H1 (cell line): ENCODE measurements at regions not wholly inside any gene's neighbourhood (a gene's known extent, or its start where the extent isn't known, plus 50 kb on each side); places are given as distances from the start of the nearest gene placed in this dataset.

Source experiments
- CTCF ChIA-PET: fragments of 300-600 bp; sonication (Branson Sonifier 250); formaldehyde crosslinking; loops from one replicate; lab custom pipeline; 2021; ENCODE audit not compliant: partially characterized antibody; lab: Charles Lee
- POLR2A ChIA-PET: fragments of 300-600 bp; sonication (Branson Sonifier 250); formaldehyde crosslinking; loops from one replicate; lab custom pipeline; 2021; ENCODE audit warnings: inconsistent platforms; ENCODE audit not compliant: partially characterized antibody; lab: Charles Lee
- DNase-seq, 2 experiments: peaks; one replicate each; pipeline versions ENCODE4 v3.0.0 to v3.0.0-alpha.2; 2010 to 2022; ENCODE audit warnings: low spot score in 2 of 2, low read depth in 1 of 2, mixed read lengths in 1 of 2
- FAIRE-seq: peaks from 2 replicates; lab custom pipeline; 2011; peaks lifted over from hg19 to GRCh38; lab: Jason Lieb, UNC
- H2AFZ ChIP-seq: 2 replicates; pipeline ENCODE4 v1.8.1; 2012; ENCODE audit warnings: low read length, inconsistent platforms
- H2AK5ac ChIP-seq: 2 replicates; pipeline ENCODE4 v1.6.1; 2013; ENCODE audit warnings: low read depth, low read length
- H2BK120ac ChIP-seq: replicated peaks from 2 replicates; pipeline ENCODE3; 2013; ENCODE audit warnings: low read depth, low read length, inconsistent platforms
- H2BK12ac ChIP-seq: 2 replicates; pipeline ENCODE4 v1.6.1; 2013; ENCODE audit warnings: low read depth, low read length
- H2BK15ac ChIP-seq: 2 replicates; pipeline ENCODE4 v1.6.1; 2013; ENCODE audit warnings: low read length
- H2BK20ac ChIP-seq: 2 replicates; pipeline ENCODE4 v1.6.1; 2013; ENCODE audit warnings: low read length
- H2BK5ac ChIP-seq: 2 replicates; pipeline ENCODE4 v1.6.1; 2013; ENCODE audit warnings: low read depth, low read length
- H3K14ac ChIP-seq: 2 replicates; pipeline ENCODE4 v1.6.1; 2013; ENCODE audit warnings: inconsistent platforms; ENCODE audit not compliant: insufficient read length
- H3K18ac ChIP-seq: 2 replicates; pipeline ENCODE4 v1.6.1; 2013; ENCODE audit warnings: low read length; ENCODE audit errors: extremely low read depth
- H3K23ac ChIP-seq: 2 replicates; pipeline ENCODE4 v1.6.1; 2013; ENCODE audit warnings: inconsistent platforms; ENCODE audit not compliant: insufficient read length
- H3K23me2 ChIP-seq: 2 replicates; pipeline ENCODE4 v1.6.1; 2013; ENCODE audit warnings: low read depth, low read length
- H3K27ac ChIP-seq: 2 replicates; pipeline ENCODE4 v1.6.1; 2011; ENCODE audit warnings: low read depth, low read length, inconsistent platforms
- H3K27me3 ChIP-seq, 4 experiments: replicated peaks in 1 of 4; 1 replicate in 1 of 4; 2 replicates in 3 of 4; pipeline versions ENCODE4 v1.6.1 to v1.8.1; 2011 to 2013; ENCODE audit warnings: low read length in 3 of 4, mild to moderate bottlenecking in 3 of 4, inconsistent platforms in 2 of 4, mixed read lengths in 2 of 4, moderate library complexity in 1 of 4; ENCODE audit not compliant: control insufficient read depth in 3 of 4, insufficient read depth in 3 of 4; ENCODE audit errors: extremely low read depth in 1 of 4
- H3K36me3 ChIP-seq, 4 experiments: 2 replicates each; pipeline versions ENCODE4 v1.6.1 to v1.8.1; 2011 to 2013; ENCODE audit warnings: mild to moderate bottlenecking in 4 of 4, low read length in 3 of 4, moderate library complexity in 2 of 4, control low read depth in 1 of 4, inconsistent platforms in 1 of 4; ENCODE audit not compliant: insufficient read depth in 4 of 4, control insufficient read depth in 2 of 4
- H3K4ac ChIP-seq: replicated peaks from 2 replicates; pipeline ENCODE3; 2013; ENCODE audit warnings: low read length, low read depth, mixed read lengths, inconsistent platforms; ENCODE audit not compliant: insufficient read length
- H3K4me1 ChIP-seq, 4 experiments: replicated peaks in 1 of 4; 1 replicate in 1 of 4; 2 replicates in 3 of 4; pipeline versions ENCODE4 v1.6.1 to v1.8.1; 2011 to 2013; ENCODE audit warnings: low read length in 3 of 4, inconsistent platforms in 2 of 4, mixed read lengths in 1 of 4; ENCODE audit not compliant: insufficient read depth in 4 of 4, control insufficient read depth in 3 of 4
- H3K4me2 ChIP-seq, 2 experiments: 2 replicates each; pipeline versions ENCODE4 v1.6.1 to v1.8.1; 2011 to 2013; ENCODE audit warnings: low read depth in 2 of 2, low read length in 2 of 2, control low read depth in 1 of 2, inconsistent platforms in 1 of 2, mild to moderate bottlenecking in 1 of 2; ENCODE audit not compliant: insufficient read depth in 1 of 2
- H3K4me3 ChIP-seq, 4 experiments: fragments of 200-600, 300-600 bp in 1 of 4; sonication (generic), shearing (Covaris generic), sonication (Bioruptor Twin) in 1 of 4; 2 replicates each; pipeline versions ENCODE4 v1.5.1 to v1.8.1; 2011 to 2016; ENCODE audit warnings: low read length in 4 of 4, low read depth in 3 of 4, control low read depth in 2 of 4, inconsistent platforms in 2 of 4, mild to moderate bottlenecking in 2 of 4, mixed read lengths in 1 of 4, moderate library complexity in 1 of 4; ENCODE audit not compliant: insufficient read depth in 2 of 4; ENCODE audit errors: extremely low read depth in 1 of 4
- H3K56ac ChIP-seq: replicated peaks from 2 replicates; pipeline ENCODE3; 2013; ENCODE audit warnings: low read depth, mild to moderate bottlenecking, mixed read lengths, low read length, inconsistent platforms; ENCODE audit not compliant: insufficient read length
- H3K79me1 ChIP-seq: 2 replicates; pipeline ENCODE4 v1.6.1; 2013; ENCODE audit warnings: low read depth, low read length, control low read depth
- H3K79me2 ChIP-seq, 2 experiments: 2 replicates each; pipeline versions ENCODE4 v1.6.1 to v1.8.1; 2012 to 2013; ENCODE audit warnings: low read length in 2 of 2, mild to moderate bottlenecking in 2 of 2, inconsistent platforms in 1 of 2; ENCODE audit not compliant: insufficient read depth in 2 of 2, control insufficient read depth in 1 of 2
- H3K9ac ChIP-seq, 4 experiments: replicated peaks in 1 of 4; 1 replicate in 1 of 4; 2 replicates in 3 of 4; pipeline versions ENCODE4 v1.6.1 to v1.8.1; 2011 to 2013; ENCODE audit warnings: low read depth in 3 of 4, low read length in 3 of 4, control low read depth in 2 of 4, mild to moderate bottlenecking in 2 of 4, moderate library complexity in 2 of 4, inconsistent platforms in 1 of 4; ENCODE audit errors: extremely low read depth in 1 of 4
- H3K9me3 ChIP-seq, 2 experiments: 2 replicates each; pipeline versions ENCODE4 v1.6.1 to v1.8.1; 2012 to 2013; ENCODE audit warnings: mild to moderate bottlenecking in 2 of 2, moderate library complexity in 2 of 2, control low read depth in 1 of 2, inconsistent platforms in 1 of 2, low read depth in 1 of 2, low read length in 1 of 2, mixed read lengths in 1 of 2; ENCODE audit not compliant: insufficient read depth in 2 of 2
- H4K20me1 ChIP-seq, 2 experiments: replicated peaks in 1 of 2; 2 replicates each; pipeline versions ENCODE3 to v1.8.1; 2011 to 2013; ENCODE audit warnings: inconsistent platforms in 2 of 2, low read length in 2 of 2, mild to moderate bottlenecking in 1 of 2; ENCODE audit not compliant: insufficient read depth in 2 of 2, control insufficient read depth in 1 of 2
- H4K5ac ChIP-seq: 2 replicates; pipeline ENCODE4 v1.6.1; 2013; ENCODE audit warnings: low read length, low read depth, mixed read lengths, inconsistent platforms; ENCODE audit not compliant: insufficient read length
- H4K8ac ChIP-seq: 2 replicates; pipeline ENCODE4 v1.8.0; 2013; ENCODE audit warnings: mild to moderate bottlenecking, moderate library complexity, low read length, inconsistent platforms; ENCODE audit not compliant: insufficient read depth; ENCODE audit errors: extremely low read depth
- H4K91ac ChIP-seq: replicated peaks from 2 replicates; pipeline ENCODE3; 2013; ENCODE audit warnings: low read length, mixed read lengths, inconsistent platforms; ENCODE audit not compliant: insufficient read length
- BACH1 ChIP-seq: IDR thresholded peaks from 2 replicates; pipeline ENCODE4 v1.6.1; 2012; ENCODE audit warnings: low read length, improper control_type of control experiment
- CEBPB ChIP-seq: IDR thresholded peaks from 2 replicates; pipeline ENCODE4 v1.6.1; 2012; ENCODE audit warnings: low read depth, low read length
- PHF8 ChIP-seq: fragments of 200-600 bp; sonication (generic); conservative IDR thresholded peaks from 2 replicates; pipeline ENCODE4 v1.7.1; 2012; ENCODE audit warnings: low read depth, mild to moderate bottlenecking, inconsistent platforms, low read length, moderate library complexity
- POLR2AphosphoS5 ChIP-seq: IDR thresholded peaks from 2 replicates; pipeline ENCODE4 v1.6.1; 2011; ENCODE audit warnings: low read depth, low read length
- TBP ChIP-seq: IDR thresholded peaks from 2 replicates; pipeline ENCODE4 v1.6.1; 2011; ENCODE audit warnings: low read depth, low read length, improper control_type of control experiment
- WGBS, 2 experiments: shearing (Covaris generic) in 1 of 2; methylation state at CpG; one replicate each; pipeline versions ENCODE4 v1.1.6 to v1.1.7; 2013 to 2015; ENCODE audit warnings: low lambda C conversion rate in 2 of 2, mixed read lengths in 2 of 2, inconsistent platforms in 1 of 2, low coverage in 1 of 2, missing lambda C conversion rate in 1 of 2; ENCODE audit not compliant: insufficient replicate concordance in 2 of 2, insufficient coverage in 1 of 2, insufficient read length in 1 of 2; ENCODE audit errors: extremely low coverage in 1 of 2, missing lambda C conversion rate in 1 of 2; 5-methylcytosine and 5-hydroxymethylcytosine counted together

DNA sequence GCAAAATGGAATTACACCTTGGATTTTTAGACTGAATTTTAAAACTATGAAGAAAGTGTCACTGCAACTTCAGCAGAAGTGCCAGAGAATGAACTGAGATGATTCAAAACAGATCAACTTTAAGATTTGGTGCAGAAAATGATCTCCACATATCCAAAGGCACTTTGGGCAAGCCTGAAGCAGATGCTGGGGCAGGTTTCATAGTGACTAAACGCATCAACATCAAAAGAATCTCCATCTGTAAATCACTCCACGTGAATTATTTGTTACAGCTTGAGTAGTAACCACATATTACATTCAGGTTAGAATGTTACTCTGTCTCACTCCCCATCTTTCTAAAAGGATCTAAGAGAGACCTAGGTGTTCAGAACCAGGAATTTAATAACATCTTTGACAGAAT is 329.0 kb upstream of the ESRRG start:
- H4K8ac ChIP-seq = no peak overlapping the region
- H3K27me3 ChIP-seq = no peaks in the 10 kb centered on the region
- no peaks in the 10 kb centered on the region for H4K20me1 ChIP-seq
- no peak overlapping the region for H2BK5ac ChIP-seq
- no peak overlapping the region for H3K27ac ChIP-seq
- H3K4me2 ChIP-seq = no peak overlapping the region
- no peak overlapping the region for H3K56ac ChIP-seq
- no peaks in the 10 kb centered on the region for H3K36me3 ChIP-seq
- no peak overlapping the region for H2BK120ac ChIP-seq
- no peak overlapping the region for H2AK5ac ChIP-seq
- H3K4me1 ChIP-seq = no peaks in the 10 kb centered on the region
- DNase-seq (no peak), FAIRE-seq (no peak)
- H2BK12ac ChIP-seq = no peak overlapping the region
- no peaks in the 10 kb centered on the region for H3K23me2 ChIP-seq
- 97% methylated on average over 2 of the region's 2 CpGs; no CpG with 5 or more reads in 1 of the 2 experiments for WGBS, 2 experiments
- no peak overlapping the region for H4K91ac ChIP-seq
- ChIA-PET CTCF (interaction anchor here (2.2 kb wide), 1 partner anchor 9 kb away, joined by 8 read pairs; no protein-coding TSS in a partner anchor), POLR2A (no interaction called here)
- H2BK15ac ChIP-seq = no peak overlapping the region
- no peak overlapping the region for H3K23ac ChIP-seq
- no peaks in the 10 kb centered on the region for H3K79me2 ChIP-seq
- no peak overlapping the region for H3K14ac ChIP-seq
- no peak overlapping the region for H3K9ac ChIP-seq
- no peak overlapping the region for H2AFZ ChIP-seq
- H3K9me3 ChIP-seq = no peaks in the 10 kb centered on the region
- H4K5ac ChIP-seq = no peak overlapping the region
- TF ChIP-seq POLR2AphosphoS5 = no peak
- TF ChIP-seq CEBPB = no peak
- no peak for TF ChIP-seq TBP
- TF ChIP-seq BACH1 = no peak
- no peak for TF ChIP-seq PHF8
- H3K79me1 ChIP-seq = no peaks in the 10 kb centered on the region
- no peak overlapping the region for H3K4me3 ChIP-seq
- H2BK20ac ChIP-seq = no peak overlapping the region
- H3K4ac ChIP-seq = no peak overlapping the region
- H3K18ac ChIP-seq = no peak overlapping the region
